ENCODE measurements at regions not wholly inside any gene's neighbourhood (a gene's known extent, or its start where the extent isn't known, plus 50 kb on each side); places are given as distances from the start of the nearest gene placed in this dataset.

GRCh38 chr2:75772908-75773630 is 62.4 kb upstream of the GCFC2 start:
- Histone ChIP-seq H3K4me1 (no peaks in the 10 kb centered on the region), H3K36me3 (no peaks in the 10 kb centered on the region), H3K9me3 (no peaks in the 10 kb centered on the region), H3K4me3 (no peak overlapping the region), H3K27me3 (no peaks in the 10 kb centered on the region), H3K27ac (no peak overlapping the region)
- intact Hi-C loops (cut with DNase I) = no loop called here
- no peak for DNase-seq (ENCODE audit: low spot score in 2 of 2)
- no peak for TF ChIP-seq CTCF (IDR thresholded peaks at IDR 0.05)

GRCh38 chr2:75765798-75766197 is 55.1 kb upstream of the GCFC2 start:
- DNase-seq (ENCODE audit: low spot score in 2 of 2) = no peak
- intact Hi-C loops (cut with DNase I) = no loop called here

GRCh38 chr2:75764611-75765010 is 53.9 kb upstream of the GCFC2 start:
- no peak for DNase-seq (ENCODE audit: low spot score in 2 of 2)
- TF ChIP-seq CTCF (IDR thresholded peaks at IDR 0.05) = no peak
- Histone ChIP-seq H3K9me3 (no peaks in the 10 kb centered on the region), H3K4me1 (no peaks in the 10 kb centered on the region), H3K36me3 (no peaks in the 10 kb centered on the region), H3K27ac (no peak overlapping the region), H3K4me3 (no peak overlapping the region), H3K27me3 (no peaks in the 10 kb centered on the region)
- intact Hi-C loops (cut with DNase I) = no loop called here

More at GRCh38 chr2:75765798-75766197, 55.1 kb upstream of the GCFC2 start:
- Histone ChIP-seq H3K4me1 (no peaks in the 10 kb centered on the region), H3K36me3 (no peaks in the 10 kb centered on the region), H3K9me3 (no peaks in the 10 kb centered on the region), H3K27me3 (no peaks in the 10 kb centered on the region), H3K27ac (no peak overlapping the region), H3K4me3 (no peak overlapping the region)
- TF ChIP-seq CTCF (IDR thresholded peaks at IDR 0.05) = no peak

Measured in ascending aorta (tissue), 2 donors.